GM18519 (cell line): ENCODE measurements at regions not wholly inside any gene's neighbourhood (a gene's known extent, or its start where the extent isn't known, plus 50 kb on each side); places are given as distances from the start of the nearest gene placed in this dataset.
"Not testable (repeated sequence)": the region's sequence is repeated elsewhere in the genome, so short reads cannot be mapped to it uniquely, and the experiment has no call there.

ENCODE experiments used
- ATAC-seq: cut with Tn5 transposase; IDR thresholded peaks from one replicate; pipeline ENCODE4 v1.9.1; 2021; ENCODE audit warnings: mild to moderate bottlenecking, moderate library complexity; ENCODE audit not compliant: unreplicated experiment, low FRiP score

DNA sequence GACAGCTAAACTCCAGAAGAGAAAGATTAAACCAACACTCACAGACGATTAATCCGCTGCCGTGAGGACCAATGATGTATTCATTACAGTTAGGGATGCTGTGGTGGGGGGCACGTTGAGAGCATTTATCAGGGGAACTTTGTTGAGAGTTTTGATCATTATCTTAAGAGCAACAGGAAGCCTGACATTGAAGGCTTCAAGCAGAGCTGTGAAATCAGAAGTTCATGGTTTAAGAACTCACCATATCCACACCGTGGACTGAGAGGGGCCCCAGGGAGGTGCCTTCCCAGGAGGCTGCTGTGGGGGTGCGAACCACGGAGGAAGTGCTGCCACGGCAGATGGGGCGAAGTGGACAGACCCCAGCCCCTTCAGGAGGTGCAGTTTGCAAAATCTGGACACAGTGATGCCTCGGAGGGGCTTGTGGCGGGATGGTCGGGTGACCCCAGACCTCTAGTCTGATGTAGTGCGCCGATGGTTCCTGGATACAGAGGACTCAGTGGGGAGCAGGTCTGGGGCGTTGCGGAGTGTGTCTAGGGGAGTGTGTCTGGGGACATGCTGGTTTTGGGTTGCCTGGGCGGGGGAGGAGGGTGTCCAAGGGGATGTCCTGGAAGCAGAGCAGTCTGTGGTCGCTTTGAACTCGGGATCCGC, 73.0 kb downstream of the DIO3 start:
- ATAC-seq, result no peak

DNA sequence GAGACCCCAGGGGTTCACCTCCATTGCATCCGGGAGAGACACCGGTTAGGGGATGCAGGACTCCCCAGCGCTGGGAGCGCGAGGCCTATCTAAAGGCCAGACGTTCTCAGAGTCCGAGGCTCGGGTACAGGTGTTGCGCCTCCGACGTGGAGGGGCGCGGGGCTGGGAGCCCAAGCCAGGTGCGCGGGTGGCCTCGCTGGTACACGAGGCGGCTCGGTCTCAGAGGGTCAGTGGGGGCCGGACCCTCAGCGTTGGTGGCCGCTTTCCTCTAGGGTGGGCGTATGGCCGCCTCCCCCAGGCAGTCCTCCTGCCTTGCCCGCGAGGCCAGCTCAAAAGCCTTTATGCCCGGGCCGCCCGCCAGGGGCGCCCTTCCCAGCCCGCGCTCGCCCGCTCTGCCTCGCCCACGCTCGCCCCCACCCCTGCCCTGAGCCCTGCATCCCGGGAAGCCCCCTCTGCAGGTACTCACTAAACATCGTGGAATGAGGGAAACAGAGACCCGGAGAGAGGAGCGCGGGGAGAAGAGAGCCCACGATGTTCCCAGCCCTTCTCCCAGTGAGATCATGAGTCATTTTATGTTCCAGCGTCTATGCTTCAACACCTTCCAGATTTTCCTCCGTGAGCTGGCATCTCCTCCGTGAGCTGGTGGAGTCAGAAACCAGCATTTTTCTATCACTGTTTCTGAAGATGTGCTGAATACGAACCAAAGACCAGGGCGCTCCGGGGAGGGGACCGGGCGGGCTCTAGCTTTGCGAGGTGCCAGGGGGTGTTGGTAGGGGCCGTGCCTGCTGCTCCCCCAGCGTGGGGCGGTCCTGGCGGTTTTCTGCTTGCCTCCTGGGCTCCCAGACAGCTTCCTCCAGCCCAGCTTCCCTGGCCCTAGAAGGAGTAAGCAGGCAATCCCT, 73.8 kb downstream of the DIO3 start:
- no peak for ATAC-seq

DNA sequence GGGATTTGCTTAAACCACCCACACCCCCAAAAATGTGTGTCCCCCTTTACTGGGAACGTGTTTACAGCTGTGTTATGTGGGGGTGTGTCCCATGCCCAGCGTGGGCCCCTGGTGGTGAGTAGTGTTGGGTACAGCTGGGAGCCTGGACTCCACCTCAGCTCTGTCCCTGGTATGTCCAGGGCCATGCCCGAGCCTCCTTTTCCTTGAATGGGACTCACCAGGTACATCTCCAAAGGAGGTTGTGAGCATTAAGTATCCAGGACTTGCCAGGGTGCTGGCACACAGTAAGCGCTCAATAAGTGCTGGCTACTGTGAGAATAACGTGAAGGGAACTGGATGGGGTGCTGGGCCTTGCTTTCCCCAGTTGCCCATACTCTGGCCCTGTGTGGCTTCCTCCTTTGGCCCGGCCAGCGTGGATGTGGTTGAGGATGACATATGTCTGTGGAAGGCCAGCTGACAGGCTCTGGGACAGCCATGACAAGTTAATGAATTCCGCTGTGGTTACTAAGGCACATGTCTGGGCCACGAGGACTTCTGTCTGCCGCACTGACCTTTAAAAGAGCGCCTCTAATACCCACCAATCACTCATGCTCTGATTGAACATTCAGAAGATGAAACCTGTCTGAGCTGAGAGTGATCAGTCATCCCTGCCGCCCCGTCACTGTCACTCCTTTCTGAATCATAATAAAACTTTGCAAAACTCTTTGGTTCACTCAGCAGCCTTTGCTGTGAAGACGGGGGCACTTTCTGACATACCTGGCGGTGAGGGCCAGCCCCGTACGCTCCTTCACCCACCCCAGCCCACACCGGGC, 74.7 kb downstream of the DIO3 start:
- ATAC-seq, result no peak

DNA sequence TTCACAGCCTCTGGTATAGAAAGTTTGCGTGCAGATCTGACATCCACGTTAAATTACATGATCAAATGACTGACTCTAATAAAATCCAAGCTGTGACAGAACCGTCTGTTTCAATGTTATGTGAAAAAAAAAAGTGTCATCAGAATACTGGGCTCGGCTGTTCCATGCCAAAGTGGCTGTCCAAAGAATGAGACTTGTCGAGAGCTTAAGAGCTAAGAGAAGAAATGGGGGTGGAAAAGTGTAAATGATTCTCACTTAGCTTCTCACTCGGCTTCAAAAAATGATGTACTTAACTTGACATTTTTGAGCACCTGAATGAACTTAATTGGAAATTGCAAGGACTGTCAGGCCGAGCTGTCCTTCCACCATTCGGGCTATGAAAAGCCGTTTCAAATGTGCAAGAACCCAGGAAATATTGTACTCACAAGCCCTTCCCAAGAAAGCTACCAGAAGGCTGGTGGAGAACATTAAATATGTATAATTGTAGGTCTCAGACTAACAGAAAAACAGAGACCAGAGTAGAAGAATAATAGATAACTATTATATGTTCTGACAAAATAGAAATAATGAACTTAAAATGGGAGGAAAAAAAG, 78.0 kb downstream of the DIO3 start:
- ATAC-seq, result no peak

DNA sequence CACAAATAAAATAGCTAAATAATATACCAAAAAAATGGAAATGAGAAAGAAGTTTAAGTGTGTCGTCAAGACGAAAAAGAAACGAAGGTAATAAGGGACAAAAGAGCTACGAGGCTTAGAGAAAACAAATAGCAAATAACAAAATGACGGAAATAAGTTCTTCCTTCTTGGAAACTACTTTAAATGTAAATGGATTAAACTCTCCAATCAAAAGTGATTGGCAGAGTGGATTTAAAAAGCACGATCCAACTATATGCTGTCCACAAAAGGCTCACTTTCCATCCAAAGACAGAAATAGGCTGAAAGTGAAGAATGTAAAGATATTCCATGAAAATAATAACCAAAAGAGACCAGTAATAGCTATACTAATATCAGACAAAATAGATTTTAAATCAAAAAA, 82.4 kb downstream of the DIO3 start:
- no peak for ATAC-seq

DNA sequence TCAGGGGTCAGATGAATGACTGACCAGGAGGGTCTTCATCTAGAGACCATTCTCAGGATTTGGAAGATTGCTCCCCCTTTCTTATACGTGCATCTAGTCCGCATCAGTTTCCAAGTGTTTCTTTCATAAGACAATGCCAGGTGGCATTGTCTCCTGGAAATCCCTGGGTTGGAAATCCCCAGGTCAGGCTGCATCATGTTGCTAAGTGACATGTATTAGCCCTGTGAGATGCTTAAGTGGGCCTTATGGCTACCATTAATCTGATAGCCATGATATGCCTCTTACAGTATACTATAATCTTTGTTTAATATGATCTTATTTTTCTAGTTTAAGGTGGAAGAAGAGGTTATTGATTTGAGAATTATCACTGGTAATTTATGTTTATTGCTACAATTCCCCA, 92.8 kb downstream of the DIO3 start:
- ATAC-seq, result no peak

DNA sequence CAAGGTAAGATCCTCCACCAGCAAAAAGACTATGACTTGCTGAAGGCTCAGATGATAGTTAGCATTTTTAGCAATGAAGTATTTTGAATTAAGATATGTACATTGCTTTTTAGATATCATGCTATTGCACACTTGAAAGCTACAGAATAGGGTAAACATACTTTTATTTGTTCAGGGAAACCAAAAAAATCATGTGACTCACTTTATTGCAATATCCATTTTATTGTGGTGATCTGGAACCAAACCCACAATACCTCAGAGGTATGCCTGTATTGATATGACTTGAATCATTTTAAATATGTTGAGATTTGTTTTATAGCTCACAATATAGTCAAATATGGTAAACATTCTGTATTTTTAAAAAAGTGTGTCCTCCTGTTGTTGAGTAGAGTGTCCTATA, 96.1 kb downstream of the DIO3 start:
- ATAC-seq, result no peak

DNA sequence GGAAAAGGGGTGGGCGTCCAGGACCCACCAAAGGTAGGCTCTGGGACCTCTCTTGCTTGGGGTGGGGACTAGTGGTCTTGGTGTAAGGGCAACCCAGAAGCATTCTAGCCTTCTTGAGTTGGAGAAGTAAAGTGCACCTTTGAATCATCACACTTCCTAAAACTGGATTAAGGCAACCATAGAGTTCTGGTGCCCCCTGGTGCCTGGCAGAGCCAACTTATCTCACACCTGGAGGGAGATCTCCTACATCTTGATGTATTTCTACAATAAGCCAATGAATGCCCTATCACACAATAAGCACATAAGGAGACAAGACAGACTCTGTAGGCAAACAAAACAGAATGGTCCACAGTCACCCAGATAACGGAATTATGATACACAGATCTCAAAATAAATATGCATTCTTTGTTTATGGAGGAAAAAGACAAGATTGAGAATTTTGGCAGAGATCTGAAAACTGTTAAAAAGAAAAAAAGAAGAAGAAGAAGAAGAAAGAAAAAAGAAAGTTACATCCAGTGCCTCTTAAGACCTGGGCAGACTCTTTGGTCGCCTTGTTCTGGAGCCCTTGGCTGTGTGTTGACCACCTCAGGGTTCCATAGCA, 95.9 kb upstream of the PPP2R5C start:
- no peak for ATAC-seq

DNA sequence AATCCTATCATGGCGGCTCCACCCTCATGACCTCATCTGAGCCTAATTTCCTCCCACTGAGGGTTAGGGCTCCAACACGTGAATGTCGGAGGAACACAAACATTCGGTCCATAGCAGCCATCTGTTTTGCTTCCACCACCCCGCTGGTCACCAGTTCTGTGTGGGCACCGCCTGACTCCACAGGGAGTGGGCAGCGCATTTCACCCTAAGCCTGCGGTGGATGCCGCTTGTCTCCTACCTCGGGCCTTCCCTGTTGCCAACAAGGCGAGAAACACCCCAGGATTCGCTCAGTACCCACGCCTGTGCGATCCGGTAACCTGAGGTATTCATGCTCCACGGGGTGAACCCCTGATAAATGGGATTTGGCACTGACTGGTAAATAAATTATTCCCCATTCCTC, 95.2 kb upstream of the PPP2R5C start:
- ATAC-seq, result no peak

DNA sequence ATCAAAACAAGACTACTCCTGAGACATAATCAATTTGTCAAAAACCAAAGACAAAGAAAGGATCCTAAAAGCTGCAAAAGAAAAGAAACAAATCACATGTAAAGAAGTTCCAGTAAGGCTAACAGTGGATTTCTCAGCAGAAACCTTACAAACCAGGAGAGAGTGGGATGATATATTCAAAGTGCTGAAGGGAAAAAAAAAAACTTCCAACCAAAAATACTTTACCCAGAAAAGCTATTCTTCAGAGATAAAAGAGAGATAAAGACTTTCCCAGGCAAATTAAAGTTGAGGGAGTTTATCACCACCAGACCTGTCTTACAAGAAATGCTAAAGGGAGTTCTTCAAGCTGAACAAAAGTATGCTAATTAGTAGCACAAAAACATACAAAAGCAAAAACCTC, 91.9 kb upstream of the PPP2R5C start:
- ATAC-seq, result no peak

DNA sequence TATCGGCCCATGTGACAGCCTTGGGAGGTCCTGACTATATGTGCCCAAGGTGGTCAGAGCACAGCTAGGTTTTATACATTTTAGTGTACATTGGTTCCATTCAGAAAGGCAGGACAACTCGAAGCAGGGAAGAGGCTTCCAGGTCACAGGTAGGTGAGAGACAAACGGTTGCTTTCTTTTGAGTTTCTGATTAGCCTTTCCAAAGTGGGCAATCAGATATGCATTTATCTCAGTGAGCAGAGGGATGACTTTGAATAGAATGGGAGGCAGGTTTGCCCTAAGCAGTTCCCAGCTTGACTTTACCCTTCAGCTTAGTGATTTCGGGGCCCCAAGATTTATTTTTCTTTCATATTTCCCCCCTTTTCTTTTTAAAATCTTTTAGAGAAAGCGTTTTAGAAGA, 87.6 kb upstream of the PPP2R5C start:
- no peak for ATAC-seq

DNA sequence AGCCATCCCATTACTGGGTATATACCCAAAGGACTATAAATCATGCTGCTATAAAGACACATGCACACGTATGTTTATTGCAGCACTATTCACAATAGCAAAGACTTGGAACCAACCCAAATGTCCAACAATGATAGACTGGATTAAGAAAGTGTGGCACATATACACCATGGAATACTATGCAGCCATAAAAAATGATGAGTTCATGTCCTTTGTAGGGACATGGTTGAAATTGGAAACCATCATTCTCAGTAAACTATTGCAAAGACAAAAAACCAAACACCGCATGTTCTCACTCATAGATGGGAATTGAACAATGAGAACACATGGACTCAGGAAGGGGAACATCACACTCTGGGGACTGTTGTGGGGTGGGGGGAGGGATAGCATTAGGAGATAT, 85.7 kb upstream of the PPP2R5C start:
- not testable (repeated sequence) for ATAC-seq

DNA sequence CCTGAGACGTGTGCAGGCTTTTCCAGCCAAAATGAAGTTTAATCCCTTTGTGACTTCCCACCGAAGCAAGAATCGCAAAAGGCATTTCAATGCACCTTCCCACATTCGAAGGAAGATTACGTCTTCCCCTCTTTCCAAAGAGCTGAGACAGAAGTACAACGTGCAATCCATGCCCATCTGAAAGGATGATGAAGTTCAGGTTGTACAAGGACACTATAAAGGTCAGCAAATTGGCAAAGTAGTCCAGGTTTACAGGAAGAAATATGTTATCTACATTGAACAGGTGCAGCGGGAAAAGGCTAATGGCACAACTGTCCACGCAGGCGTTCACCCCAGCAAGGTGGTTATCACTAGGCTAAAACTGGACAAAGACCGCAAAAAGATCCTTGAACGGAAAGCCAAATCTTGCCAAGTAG, 83.6 kb upstream of the PPP2R5C start:
- ATAC-seq, result not testable (repeated sequence)

DNA sequence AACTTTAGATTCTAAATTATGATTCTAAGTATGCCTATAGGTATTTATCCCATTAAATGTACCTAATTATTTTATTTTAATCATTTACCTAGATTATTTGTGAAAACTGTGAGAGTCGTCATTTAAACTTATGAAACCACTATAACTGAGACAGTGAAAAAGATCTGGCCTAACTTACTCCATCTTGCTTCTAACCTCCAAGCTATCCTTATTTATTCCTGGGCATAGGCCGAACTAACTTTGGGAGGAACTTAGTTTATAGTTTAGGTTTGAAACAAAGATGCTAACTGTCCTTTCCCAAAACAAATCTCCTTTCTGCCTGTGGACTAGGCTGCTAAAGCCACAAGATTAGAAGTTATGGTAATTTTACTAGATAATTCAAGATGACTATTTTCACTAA, 79.7 kb upstream of the PPP2R5C start:
- no peak for ATAC-seq

DNA sequence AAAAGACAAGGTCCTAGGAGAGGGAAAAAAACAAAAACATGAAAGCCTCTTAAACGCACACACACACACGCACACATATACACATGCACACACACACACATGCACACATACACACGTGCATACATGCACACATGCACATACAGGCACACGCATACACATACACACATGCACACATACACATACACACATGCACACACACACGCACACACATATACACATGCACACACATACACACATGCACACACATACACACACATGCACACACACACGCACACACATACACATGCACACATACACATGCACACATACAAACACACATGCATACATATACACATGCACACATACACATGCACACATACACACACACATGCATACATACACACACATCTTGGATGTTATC, 78.1 kb upstream of the PPP2R5C start:
- ATAC-seq, result no peak

DNA sequence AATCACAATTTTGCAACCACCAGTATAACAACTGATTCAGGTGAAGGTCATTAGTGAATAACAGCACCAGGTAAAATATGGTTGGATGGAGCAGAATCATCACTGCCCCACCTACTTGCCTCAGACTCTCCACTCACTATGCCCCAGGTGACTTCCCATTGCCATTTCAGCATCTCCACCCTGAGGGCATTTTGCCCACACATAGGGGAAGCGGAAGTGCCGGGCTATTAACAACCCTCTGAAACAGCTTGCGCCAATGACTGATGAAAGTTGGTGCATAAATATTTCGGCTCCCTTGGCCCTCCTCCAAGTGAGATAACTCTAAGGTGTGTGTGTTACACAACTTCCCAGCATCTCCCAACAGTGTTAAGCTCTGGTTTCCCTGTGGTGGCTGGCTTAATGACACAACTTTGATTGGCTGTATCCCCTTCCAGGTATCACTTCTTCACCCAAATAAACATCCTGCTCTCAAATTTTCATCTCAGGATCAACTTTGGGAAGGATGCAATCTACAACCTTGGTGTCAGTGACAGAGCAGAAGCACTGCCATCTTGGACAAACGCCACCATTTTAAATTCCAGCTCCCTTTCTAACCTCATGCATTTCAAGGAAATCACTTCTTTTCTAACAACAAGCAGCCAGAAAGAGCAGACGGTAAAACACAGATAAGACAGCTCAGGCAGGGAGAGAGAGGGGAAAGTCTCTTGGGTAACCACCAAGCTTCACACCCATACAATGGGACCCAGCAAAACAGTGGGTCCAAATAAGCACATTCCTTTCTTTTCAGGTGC, 73.6 kb upstream of the PPP2R5C start:
- ATAC-seq, result no peak

DNA sequence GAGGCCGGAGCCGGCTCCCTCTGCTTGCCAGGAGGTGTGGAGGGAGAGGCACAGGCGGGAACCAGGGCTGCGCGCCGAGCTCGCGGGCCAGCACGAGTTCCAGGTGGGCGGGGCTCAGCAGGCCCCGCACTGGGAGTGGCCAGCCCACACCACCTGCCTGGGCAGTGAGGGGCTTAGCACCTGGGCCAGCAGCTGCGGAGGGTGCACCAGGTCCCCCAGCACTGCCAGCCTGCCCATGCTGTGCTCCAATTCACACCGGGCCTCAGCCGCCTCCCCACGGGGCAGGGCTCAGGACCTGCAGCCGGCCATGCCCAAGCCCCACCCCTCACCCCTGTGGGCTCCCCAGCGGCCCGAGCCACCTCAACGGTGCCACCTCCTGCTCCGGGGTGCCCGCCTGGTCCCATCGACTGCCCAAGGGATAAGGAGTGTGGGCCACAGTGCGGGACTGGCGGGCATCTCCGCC, 72.4 kb upstream of the PPP2R5C start:
- no peak for ATAC-seq

DNA sequence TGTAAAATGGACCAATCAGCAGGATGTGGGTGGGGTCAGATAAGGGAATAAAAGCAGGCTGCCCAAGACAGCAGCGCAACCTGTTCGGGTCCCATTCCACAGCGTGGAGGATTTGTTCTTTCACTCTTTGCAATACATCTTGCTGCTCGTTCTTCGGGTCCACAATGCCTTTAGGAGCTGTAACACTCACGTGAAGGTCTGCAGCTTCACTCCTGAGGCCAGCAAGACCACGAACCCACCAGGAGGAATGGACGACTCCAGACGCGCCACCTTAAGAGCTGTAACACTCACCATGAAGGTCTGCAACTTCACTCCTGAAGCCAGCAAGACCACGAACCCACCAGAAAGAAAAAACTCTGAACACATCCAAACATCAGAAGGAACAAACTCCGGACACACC, 71.5 kb upstream of the PPP2R5C start:
- ATAC-seq, result not testable (repeated sequence)

DNA sequence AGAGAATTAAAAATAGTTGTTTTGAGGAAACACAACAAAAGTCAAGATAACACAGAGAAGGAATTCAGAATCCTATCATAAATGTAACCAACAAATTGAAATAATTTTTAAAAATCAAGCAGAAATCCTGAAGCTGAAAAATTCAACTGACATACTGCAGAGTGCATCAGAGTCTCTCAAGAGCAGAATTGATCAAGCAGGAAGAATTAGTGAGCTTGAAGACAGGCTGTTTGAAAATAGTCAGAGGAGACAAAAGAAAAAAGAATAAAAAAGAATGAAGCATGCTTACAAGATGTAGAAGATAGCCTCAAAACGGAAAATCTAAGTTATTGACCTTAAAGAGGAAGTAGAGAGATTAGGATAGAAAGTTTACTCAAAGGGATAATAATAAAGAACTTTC, 65.8 kb upstream of the PPP2R5C start:
- no peak for ATAC-seq

DNA sequence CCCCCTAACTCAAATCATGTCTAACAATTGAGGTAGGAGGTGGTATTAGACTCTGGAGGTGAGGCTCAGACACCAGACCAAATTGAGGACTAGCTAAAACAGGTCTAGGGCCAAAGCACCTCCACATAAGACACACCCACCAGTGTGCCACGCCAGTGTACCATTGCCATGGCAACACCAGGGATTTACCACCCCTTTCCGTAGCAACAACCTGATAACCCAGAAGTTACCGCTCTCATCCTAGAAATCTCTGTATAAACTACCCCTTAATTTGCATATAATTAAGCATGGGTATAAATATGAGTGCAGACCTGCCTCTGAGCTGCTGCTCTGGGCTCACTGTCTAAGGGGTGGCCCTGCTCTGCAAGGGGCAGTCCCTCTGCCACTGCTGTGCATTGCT, 57.4 kb upstream of the PPP2R5C start:
- ATAC-seq, result no peak
